Daoy (cell line): ENCODE measurements at regions not wholly inside any gene's neighbourhood (a gene's known extent, or its start where the extent isn't known, plus 50 kb on each side); places are given as distances from the start of the nearest gene placed in this dataset.
"Not testable (repeated sequence)": the region's sequence is repeated elsewhere in the genome, so short reads cannot be mapped to it uniquely, and the experiment has no call there.

Experiments used
- DNase-seq: peaks from one replicate; pipeline ENCODE4 v3.0.0-alpha.2; 2015; ENCODE audit warnings: low read depth

- DNase-seq, result peak; percentile 7
These were observed 53.1 kb upstream of the TMEM252 start for GRCh38 chr9:68593760-68594159.

- DNase-seq, result no peak
These were observed 55.2 kb upstream of the TMEM252 start for GRCh38 chr9:68595868-68596267.

GRCh38 chr9:68597362-68597997 lies 56.8 kb upstream of the TMEM252 start:
- no peak for DNase-seq

- peak; percentile 46 for DNase-seq
These were observed 59.1 kb upstream of the TMEM252 start for GRCh38 chr9:68599826-68600225.

GRCh38 chr9:68601081-68601480 lies 60.4 kb upstream of the TMEM252 start:
- DNase-seq, result no peak

GRCh38 chr9:68603371-68603770 lies 62.7 kb upstream of the TMEM252 start:
- no peak for DNase-seq

- no peak for DNase-seq
These were observed 68.1 kb upstream of the TMEM252 start for GRCh38 chr9:68608763-68609162.

- DNase-seq, result no peak
These were observed 69.3 kb upstream of the TMEM252 start for GRCh38 chr9:68609901-68610415.

GRCh38 chr9:68614121-68614520 lies 73.4 kb upstream of the TMEM252 start:
- DNase-seq, result no peak

GRCh38 chr9:68617011-68617410 lies 76.3 kb upstream of the TMEM252 start:
- DNase-seq, result not testable (repeated sequence)

- DNase-seq, result no peak
These were observed 78.4 kb upstream of the TMEM252 start for GRCh38 chr9:68619072-68619471.

- no peak for DNase-seq
These were observed 79.0 kb upstream of the TMEM252 start for GRCh38 chr9:68619636-68620035.

GRCh38 chr9:68625559-68625958 lies 79.5 kb upstream of the PIP5K1B start:
- no peak for DNase-seq

GRCh38 chr9:68626526-68626925 lies 78.5 kb upstream of the PIP5K1B start:
- no peak for DNase-seq

GRCh38 chr9:68627104-68627503 lies 77.9 kb upstream of the PIP5K1B start:
- no peak for DNase-seq

- no peak for DNase-seq
These were observed 77.4 kb upstream of the PIP5K1B start for GRCh38 chr9:68627594-68627993.

- DNase-seq, result no peak
These were observed 76.0 kb upstream of the PIP5K1B start for GRCh38 chr9:68629042-68629441.

- DNase-seq, result no peak
These were observed 73.2 kb upstream of the PIP5K1B start for GRCh38 chr9:68631811-68632210.

GRCh38 chr9:68637020-68637419 lies 68.0 kb upstream of the PIP5K1B start:
- DNase-seq, result no peak

- not testable (repeated sequence) for DNase-seq
These were observed 65.8 kb upstream of the PIP5K1B start for GRCh38 chr9:68639261-68639660.

- no peak for DNase-seq
These were observed 64.5 kb upstream of the PIP5K1B start for GRCh38 chr9:68640421-68641089.

GRCh38 chr9:68643901-68644809 lies 60.9 kb upstream of the PIP5K1B start:
- DNase-seq, result no peak
